Neutrophil (primary cell): ENCODE measurements at regions not wholly inside any gene's neighbourhood (a gene's known extent, or its start where the extent isn't known, plus 50 kb on each side); places are given as distances from the start of the nearest gene placed in this dataset.
"Not testable (repeated sequence)": the region's sequence is repeated elsewhere in the genome, so short reads cannot be mapped to it uniquely, and the experiment has no call there.

Experiments
- H3K27ac ChIP-seq: fragments of 200-600 bp; sonication (generic); 2 replicates; pipeline ENCODE4 v1.5.1; 2016; ENCODE audit warnings: mild to moderate bottlenecking, moderate library complexity
- H3K27me3 ChIP-seq: fragments of 200-600 bp; sonication (generic); 2 replicates; pipeline ENCODE4 v1.6.0; 2016; ENCODE audit warnings: mild to moderate bottlenecking
- H3K36me3 ChIP-seq: fragments of 200-600 bp; sonication (generic); 2 replicates; pipeline ENCODE4 v1.5.1; 2017
- H3K4me1 ChIP-seq, 2 experiments: fragments of 200-600 bp in 1 of 2; sonication (generic) in 1 of 2; 1 replicate in 1 of 2; 2 replicates in 1 of 2; pipeline versions ENCODE4 v1.5.1 to v1.6.1; 2013 to 2016; ENCODE audit warnings: low read depth in 1 of 2, low read length in 1 of 2, mild to moderate bottlenecking in 1 of 2, moderate library complexity in 1 of 2; ENCODE audit not compliant: control insufficient read depth in 1 of 2, insufficient read depth in 1 of 2
- H3K4me3 ChIP-seq, 2 experiments: fragments of 200-600 bp in 1 of 2; sonication (generic) in 1 of 2; 1 replicate in 1 of 2; 2 replicates in 1 of 2; pipeline ENCODE4 v1.5.1; 2013 to 2016; ENCODE audit warnings: low read depth in 1 of 2, low read length in 1 of 2, mild to moderate bottlenecking in 1 of 2, moderate library complexity in 1 of 2
- H3K9me3 ChIP-seq: fragments of 200-600 bp; sonication (generic); 2 replicates; pipeline ENCODE4 v1.5.1; 2016
- CTCF ChIP-seq: fragments of 200-600 bp; sonication (generic); IDR thresholded peaks from 2 replicates; pipeline ENCODE4 v1.5.1; 2016; ENCODE audit warnings: antibody characterized with exemption

DNA sequence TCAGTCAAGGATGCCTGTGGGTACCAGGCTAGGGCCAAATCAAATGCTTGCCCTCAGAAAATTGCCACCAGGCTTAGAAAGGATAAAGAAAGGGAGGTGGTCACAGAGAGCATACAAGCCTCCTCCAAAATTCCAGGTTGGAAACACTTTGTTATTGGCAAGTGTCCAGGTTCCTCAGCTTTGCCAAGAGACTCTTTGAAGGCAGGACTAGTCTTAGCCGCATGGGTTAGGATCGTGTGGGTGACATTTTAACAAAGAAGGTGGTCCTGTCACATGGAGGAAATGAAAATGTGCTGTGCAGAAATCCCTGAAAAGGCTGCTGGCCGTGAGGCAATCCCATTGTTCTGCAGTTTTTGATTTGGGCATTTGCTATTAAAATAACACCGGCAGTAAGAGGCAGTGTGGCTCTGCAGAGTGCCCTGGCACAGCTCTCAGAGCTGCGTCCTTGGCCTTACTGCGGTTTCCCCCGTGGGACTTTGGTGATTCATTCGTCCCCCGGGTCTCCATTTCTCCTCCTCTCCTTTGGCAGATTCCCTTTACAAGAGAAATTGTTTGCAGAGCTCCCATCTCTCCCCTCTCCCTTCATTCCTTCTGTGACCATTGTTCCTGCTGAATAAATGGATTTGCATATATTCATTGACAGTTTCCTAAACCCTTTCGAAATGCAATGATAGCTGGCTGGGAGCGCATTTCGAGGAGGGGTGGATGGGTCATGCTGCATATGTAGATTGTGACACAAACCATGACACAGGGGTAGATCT, 187.3 kb downstream of the VAPA start:
- no peaks in the 10 kb centered on the region for H3K36me3 ChIP-seq
- no peaks in the 10 kb centered on the region for H3K4me1 ChIP-seq
- H3K27ac ChIP-seq, result no peak overlapping the region
- no peak overlapping the region for H3K4me3 ChIP-seq
- peaks cover 25% of the 10 kb centered on the region for H3K27me3 ChIP-seq
- no peaks in the 10 kb centered on the region for H3K9me3 ChIP-seq
- no peak for TF ChIP-seq CTCF

GRCh38 chr18:10101729-10102128, 187.9 kb downstream of the VAPA start:
- H3K4me3 ChIP-seq, result no peak overlapping the region
- no peak overlapping the region for H3K27ac ChIP-seq
- peaks cover 25% of the 10 kb centered on the region for H3K27me3 ChIP-seq
- no peaks in the 10 kb centered on the region for H3K4me1 ChIP-seq
- no peaks in the 10 kb centered on the region for H3K9me3 ChIP-seq
- no peaks in the 10 kb centered on the region for H3K36me3 ChIP-seq
- no peak for TF ChIP-seq CTCF

DNA sequence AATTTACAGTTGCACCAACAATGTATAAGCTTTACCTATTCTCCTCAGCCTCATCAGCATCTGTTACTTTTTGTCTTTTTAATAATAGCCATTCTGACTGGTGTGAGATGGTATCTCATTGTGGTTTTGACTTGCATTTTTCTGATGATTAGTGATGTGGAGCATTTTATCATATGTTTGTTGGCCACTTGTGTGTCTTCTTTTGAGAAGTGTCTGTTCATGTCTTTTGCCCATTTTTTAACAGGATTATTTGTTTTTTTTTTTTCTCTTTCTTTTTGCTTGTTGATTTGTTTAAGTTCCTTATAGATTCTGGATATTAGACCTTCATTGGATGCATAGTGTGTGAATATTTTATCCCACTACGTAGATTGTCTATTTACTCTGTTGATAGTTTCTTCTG, 191.3 kb downstream of the VAPA start:
- not testable (repeated sequence) for H3K4me3 ChIP-seq

GRCh38 chr18:10111191-10111590, 197.4 kb downstream of the VAPA start:
- H3K9me3 ChIP-seq, result no peaks in the 10 kb centered on the region
- H3K27ac ChIP-seq, result no peak overlapping the region
- no peak overlapping the region for H3K4me3 ChIP-seq
- H3K4me1 ChIP-seq, result peaks cover 37 to 44% of the 10 kb centered on the region in 2 experiments
- H3K27me3 ChIP-seq, result no peaks in the 10 kb centered on the region
- no peaks in the 10 kb centered on the region for H3K36me3 ChIP-seq
- no peak for TF ChIP-seq CTCF

More for the DNA sequence above, 191.3 kb downstream of the VAPA start:
- H3K36me3 ChIP-seq, H3K27ac ChIP-seq, H3K9me3 ChIP-seq, H3K4me1 ChIP-seq: not testable (repeated sequence)
- H3K27me3 ChIP-seq, result peaks cover 19% of the 10 kb centered on the region

DNA sequence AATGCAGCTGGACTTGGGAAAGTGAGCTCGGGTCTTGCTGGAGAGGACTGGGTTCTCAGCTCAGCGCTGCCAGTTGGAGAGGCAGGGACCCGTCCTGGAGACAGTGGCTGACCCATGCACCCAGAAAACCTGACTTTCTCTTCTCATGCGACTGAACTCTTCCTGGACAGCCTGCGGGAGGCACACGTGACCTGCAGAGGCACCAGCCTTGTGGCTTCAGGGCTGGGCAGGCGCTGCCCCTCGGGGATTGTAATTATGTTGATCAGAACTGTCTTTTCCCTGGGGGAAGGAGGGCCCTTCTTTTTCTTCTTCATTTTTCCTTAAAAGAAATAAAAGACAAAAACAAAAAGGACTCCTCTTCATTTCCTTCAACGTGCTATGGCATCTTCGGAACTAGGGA, 198.1 kb downstream of the VAPA start:
- H3K4me3 ChIP-seq, result no peak overlapping the region
- H3K4me1 ChIP-seq, result peaks cover 44 to 51% of the 10 kb centered on the region in 2 experiments
- no peak for TF ChIP-seq CTCF
- H3K9me3 ChIP-seq, result no peaks in the 10 kb centered on the region
- H3K27ac ChIP-seq, result no peak overlapping the region
- H3K27me3 ChIP-seq, result no peaks in the 10 kb centered on the region
- H3K36me3 ChIP-seq, result no peaks in the 10 kb centered on the region

GRCh38 chr18:10113121-10114022, 199.6 kb downstream of the VAPA start:
- H3K27ac ChIP-seq, result peak overlapping the region; percentile 36
- H3K4me3 ChIP-seq, result peak overlapping the region in 1 of 2 experiments; percentile 18
- no peak for TF ChIP-seq CTCF
- no peaks in the 10 kb centered on the region for H3K36me3 ChIP-seq
- H3K27me3 ChIP-seq, result no peaks in the 10 kb centered on the region
- peaks cover 44 to 51% of the 10 kb centered on the region in 2 experiments for H3K4me1 ChIP-seq
- no peaks in the 10 kb centered on the region for H3K9me3 ChIP-seq
